Stimulated activated CD4-positive, alpha-beta T cell treated with anti-CD3 and anti-CD28 coated beads, Interleukin-4, amount 100 ng/mL, for 24 hours (primary cell): ENCODE measurements at regions not wholly inside any gene's neighbourhood (a gene's known extent, or its start where the extent isn't known, plus 50 kb on each side); places are given as distances from the start of the nearest gene placed in this dataset.

Experiments used
- DNase-seq: peaks from one replicate; pipeline ENCODE4 v3.0.0-alpha.2; 2020

GRCh38 chr1:29502225-29502910 lies 266.0 kb downstream of the PTPRU start:
- DNase-seq: no peak

DNA sequence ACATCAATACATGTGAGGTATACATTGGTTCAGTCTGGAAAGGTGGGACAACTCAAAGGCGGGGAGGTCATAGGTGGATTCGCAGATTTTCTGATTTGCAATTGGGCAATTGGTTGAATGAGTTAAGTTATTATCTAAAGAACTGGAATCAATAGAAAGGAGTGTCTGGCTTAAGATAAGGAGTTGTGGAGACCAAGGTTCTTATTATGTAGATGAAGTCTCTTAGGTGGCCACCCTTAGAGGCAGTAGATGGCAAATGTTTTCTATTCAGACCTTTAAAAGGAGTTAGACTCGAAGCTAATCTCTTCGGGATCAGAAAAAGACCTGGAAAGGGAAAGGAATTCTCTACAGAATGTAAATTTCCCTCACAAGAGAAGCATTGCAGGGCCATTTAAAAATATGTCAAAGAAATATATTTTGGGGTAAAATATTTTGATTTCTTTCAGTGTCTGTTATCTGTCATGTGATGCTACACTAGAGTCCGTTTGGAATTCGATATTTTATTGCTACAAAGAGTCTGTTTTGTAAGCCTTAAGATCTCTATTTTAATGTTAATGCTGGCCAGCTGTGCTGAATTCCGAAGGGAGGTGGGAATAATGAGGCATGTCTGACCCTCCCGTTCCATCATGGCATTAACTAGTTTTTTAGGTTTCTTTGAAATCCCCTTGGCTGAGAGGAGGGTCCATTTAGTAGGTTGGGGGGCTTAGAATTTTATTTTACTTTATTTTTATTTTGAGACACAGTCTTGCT lies 265.1 kb downstream of the PTPRU start:
- no peak for DNase-seq

- DNase-seq: no peak
Measured at GRCh38 chr1:29500651-29501050, 264.3 kb downstream of the PTPRU start.

GRCh38 chr1:29500041-29500440 lies 263.7 kb downstream of the PTPRU start:
- no peak for DNase-seq

DNA sequence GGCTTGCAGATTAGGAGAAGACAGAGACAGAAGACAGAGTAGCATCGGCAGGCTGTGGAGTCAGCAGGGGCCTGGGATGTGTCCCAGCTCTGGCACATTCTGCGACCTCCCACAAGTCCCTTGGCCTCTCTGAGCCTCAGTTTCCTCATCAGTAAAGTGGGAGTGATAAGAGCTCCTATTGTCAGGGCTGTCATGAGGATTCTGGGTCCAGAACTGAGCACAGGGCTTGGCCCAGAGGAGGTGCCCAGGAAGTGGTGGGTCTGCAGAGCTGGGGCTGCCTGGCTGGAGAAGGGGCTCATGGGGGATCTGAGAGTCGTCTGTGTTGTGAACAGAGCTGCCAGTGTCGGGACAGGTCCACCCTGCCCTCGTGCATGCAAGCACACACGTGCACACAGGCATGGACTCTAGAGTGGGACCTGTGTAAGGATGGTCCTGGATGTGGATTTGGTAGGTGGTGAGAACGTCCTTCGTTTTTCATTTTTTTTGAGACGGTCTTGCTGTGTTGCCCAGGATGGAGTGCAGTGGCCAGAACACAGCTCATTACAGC lies 262.9 kb downstream of the PTPRU start:
- DNase-seq: no peak

GRCh38 chr1:29498126-29499103 lies 262.1 kb downstream of the PTPRU start:
- DNase-seq: no peak

- DNase-seq: no peak
Measured at GRCh38 chr1:29497395-29498125, 261.2 kb downstream of the PTPRU start.

- no peak for DNase-seq
Measured at GRCh38 chr1:29496701-29497100, 260.4 kb downstream of the PTPRU start.

- DNase-seq: no peak
Measured at GRCh38 chr1:29490204-29490934, 254.0 kb downstream of the PTPRU start.

DNA sequence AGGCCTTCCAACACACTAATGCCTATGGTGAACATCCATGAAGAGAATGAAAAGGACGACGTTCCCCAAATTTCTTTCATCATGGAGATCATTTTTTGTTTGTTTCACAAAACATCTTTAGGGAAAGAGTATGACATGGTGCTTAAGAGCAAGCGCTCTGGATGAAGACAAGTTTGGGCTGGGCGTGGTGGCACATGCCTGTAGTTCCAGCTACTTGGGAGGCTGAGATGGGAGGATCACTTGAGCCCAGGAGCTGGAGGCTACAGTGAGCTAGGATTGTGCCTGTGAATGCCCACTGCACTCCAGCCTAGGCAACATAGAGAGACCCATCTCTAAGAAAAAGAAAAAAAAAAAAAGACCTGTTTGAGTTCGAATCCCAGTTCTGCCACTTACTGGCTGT lies 253.1 kb downstream of the PTPRU start:
- no peak for DNase-seq

- no peak for DNase-seq
Measured at GRCh38 chr1:29488794-29489311, 252.5 kb downstream of the PTPRU start.

GRCh38 chr1:29488086-29488793 lies 251.9 kb downstream of the PTPRU start:
- DNase-seq: no peak

DNA sequence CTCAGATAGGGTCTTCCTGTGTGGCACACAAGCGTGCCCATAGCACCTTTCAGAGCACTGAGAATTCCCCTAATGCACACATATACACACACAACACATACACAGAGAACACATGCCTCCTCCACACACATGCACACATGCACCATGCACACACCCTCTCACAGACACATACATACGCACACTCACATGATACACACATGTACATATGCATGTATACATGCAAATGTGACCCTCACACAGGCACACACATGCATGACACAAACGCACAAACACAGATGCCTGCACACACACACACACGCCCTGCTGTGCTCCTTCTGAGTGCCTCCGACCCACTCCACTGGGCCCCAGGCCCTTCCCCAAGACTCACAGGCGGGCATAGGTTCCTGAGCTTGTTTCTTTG lies 251.0 kb downstream of the PTPRU start:
- DNase-seq: no peak

- DNase-seq: no peak
Measured at GRCh38 chr1:29485096-29485925, 249.0 kb downstream of the PTPRU start.

GRCh38 chr1:29482991-29483390 lies 246.7 kb downstream of the PTPRU start:
- DNase-seq: no peak

DNA sequence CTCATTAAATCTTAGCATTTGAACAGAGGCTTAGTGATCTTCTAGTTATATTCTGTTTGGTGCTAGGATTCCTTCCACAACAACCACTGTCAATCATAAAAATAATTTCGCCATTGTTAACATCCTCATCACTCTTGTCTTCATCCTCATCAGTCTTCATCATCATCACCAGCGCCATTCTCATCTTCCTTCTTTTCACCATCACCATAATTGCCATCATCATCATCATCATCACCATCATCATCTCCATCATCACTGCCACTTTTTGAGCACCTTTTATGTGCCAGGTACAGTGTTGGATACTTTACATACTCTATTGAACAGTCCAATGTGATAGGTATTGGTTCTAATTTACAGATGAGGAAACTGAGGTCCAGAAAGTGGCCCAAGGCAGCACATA lies 245.7 kb downstream of the PTPRU start:
- no peak for DNase-seq

DNA sequence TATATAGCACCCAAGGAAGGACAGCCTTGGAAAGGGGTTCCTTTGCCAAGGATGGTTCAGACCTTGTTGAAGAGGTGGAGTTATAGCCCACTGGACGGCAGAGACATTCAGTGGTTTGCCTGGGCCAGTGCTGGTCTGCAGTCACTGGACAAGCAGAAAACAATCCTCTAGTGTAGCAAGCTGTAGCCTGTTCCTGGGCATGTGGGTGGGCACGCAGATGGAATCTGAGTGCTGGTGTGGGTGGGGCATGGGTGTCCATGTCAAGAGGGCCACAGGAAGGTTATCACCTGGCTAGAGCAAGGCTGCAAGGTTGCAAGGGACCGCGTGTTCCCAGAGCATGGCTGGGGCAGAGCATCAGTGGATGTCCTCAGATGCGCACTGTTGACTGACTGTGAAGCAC lies 244.7 kb downstream of the PTPRU start:
- DNase-seq: no peak

GRCh38 chr1:29478879-29479278 lies 242.6 kb downstream of the PTPRU start:
- no peak for DNase-seq

DNA sequence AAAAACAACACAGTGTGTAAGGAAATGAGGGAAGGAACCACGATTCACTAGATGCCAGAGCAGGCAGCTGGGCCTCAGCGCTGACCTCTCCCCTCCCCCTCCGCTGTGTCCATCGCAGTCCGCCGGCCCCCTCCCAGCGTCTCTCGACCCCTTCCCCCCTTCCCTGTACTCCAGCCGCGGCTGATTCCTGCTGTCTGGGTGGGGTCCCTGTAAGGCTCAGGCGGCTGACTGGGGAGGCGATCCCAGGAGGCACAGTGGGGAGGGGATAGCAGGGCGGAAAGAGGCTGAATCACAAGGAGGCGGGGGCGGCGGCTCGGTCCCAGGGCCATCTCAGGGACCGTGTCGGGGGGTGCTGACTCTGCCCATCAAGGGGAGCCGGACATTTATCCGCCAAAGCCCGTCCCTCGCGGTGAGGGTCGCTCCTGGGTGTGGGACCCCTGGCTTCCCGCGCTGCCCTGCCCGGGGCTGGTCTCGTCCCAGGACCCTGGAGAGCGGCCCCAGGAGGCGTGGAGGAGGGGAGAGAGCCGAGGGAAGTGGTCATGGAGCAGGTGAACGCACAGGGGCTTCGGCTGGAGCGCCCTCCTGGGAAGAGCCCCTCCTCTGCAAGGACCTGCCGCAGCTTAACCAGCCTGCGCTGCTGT lies 241.9 kb downstream of the PTPRU start:
- DNase-seq: no peak
